Suprapubic skin (tissue), 4 donors: ENCODE measurements at regions not wholly inside any gene's neighbourhood (a gene's known extent, or its start where the extent isn't known, plus 50 kb on each side); places are given as distances from the start of the nearest gene placed in this dataset.

Experiments used
- EP300 ChIP-seq: sonication (generic); formaldehyde crosslinking; IDR thresholded peaks from one replicate; pipeline ENCODE4 v1.6.1; 2017; ENCODE audit warnings: antibody characterized with exemption
- POLR2A ChIP-seq, 2 donors: fragments of 450-650 bp; IDR thresholded peaks; one replicate each; pipeline ENCODE4 v1.6.1; 2017; ENCODE audit warnings: antibody characterized with exemption in 2 of 2, mild to moderate bottlenecking in 2 of 2, moderate library complexity in 2 of 2
- POLR2AphosphoS5 ChIP-seq, 3 donors: sonication (generic); formaldehyde crosslinking; IDR thresholded peaks; one replicate each; pipeline ENCODE4 v1.6.1; 2017; ENCODE audit warnings: antibody characterized with exemption in 3 of 3
- TF ChIP-seq, protein P1 (sequence below), 2 donors: fragments of 200-600 bp in 1 of 2; fragments of 450-650 bp in 1 of 2; sonication (generic) in 1 of 2; IDR thresholded peaks; one replicate each; pipeline ENCODE4 v1.5.1; 2016 to 2019; ENCODE audit warnings: antibody characterized with exemption in 2 of 2, mild to moderate bottlenecking in 1 of 2, moderate library complexity in 1 of 2

- TF ChIP-seq POLR2A (IDR thresholded peaks at IDR 0.05): no peak
- TF ChIP-seq, protein P1, sequence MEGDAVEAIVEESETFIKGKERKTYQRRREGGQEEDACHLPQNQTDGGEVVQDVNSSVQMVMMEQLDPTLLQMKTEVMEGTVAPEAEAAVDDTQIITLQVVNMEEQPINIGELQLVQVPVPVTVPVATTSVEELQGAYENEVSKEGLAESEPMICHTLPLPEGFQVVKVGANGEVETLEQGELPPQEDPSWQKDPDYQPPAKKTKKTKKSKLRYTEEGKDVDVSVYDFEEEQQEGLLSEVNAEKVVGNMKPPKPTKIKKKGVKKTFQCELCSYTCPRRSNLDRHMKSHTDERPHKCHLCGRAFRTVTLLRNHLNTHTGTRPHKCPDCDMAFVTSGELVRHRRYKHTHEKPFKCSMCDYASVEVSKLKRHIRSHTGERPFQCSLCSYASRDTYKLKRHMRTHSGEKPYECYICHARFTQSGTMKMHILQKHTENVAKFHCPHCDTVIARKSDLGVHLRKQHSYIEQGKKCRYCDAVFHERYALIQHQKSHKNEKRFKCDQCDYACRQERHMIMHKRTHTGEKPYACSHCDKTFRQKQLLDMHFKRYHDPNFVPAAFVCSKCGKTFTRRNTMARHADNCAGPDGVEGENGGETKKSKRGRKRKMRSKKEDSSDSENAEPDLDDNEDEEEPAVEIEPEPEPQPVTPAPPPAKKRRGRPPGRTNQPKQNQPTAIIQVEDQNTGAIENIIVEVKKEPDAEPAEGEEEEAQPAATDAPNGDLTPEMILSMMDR (IDR thresholded peaks at IDR 0.05): no peak
- TF ChIP-seq EP300: no peak
- TF ChIP-seq POLR2AphosphoS5 (IDR thresholded peaks at IDR 0.05): no peak
Observed at GRCh38 chr16:64234200-64234599, 887.7 kb downstream of the CDH11 start.
